ENCODE measurements at regions not wholly inside any gene's neighbourhood (a gene's known extent, or its start where the extent isn't known, plus 50 kb on each side); places are given as distances from the start of the nearest gene placed in this dataset.

DNA sequence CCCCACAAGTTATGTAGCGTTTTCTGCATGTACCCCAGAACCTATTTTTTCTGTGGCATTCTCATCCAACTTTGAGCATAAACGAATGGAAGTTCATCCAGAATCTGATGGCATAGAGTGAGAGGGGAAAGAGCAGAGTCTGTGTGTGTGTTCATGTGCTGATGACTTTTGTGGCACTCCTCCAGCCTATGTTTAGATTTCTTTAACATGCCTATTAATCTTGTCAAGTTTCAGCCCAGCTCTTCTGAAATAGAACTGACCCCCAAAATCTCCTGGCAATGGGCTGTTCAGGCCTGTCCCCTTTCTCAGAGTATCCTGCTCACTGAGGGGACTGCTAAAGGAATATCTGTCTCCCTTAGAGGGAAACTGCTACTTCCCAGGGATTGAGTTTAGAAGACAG lies 56.4 kb upstream of the NEO1 start:
- TF ChIP-seq, protein P1, sequence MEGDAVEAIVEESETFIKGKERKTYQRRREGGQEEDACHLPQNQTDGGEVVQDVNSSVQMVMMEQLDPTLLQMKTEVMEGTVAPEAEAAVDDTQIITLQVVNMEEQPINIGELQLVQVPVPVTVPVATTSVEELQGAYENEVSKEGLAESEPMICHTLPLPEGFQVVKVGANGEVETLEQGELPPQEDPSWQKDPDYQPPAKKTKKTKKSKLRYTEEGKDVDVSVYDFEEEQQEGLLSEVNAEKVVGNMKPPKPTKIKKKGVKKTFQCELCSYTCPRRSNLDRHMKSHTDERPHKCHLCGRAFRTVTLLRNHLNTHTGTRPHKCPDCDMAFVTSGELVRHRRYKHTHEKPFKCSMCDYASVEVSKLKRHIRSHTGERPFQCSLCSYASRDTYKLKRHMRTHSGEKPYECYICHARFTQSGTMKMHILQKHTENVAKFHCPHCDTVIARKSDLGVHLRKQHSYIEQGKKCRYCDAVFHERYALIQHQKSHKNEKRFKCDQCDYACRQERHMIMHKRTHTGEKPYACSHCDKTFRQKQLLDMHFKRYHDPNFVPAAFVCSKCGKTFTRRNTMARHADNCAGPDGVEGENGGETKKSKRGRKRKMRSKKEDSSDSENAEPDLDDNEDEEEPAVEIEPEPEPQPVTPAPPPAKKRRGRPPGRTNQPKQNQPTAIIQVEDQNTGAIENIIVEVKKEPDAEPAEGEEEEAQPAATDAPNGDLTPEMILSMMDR (conservative IDR thresholded peaks at IDR 0.05), result no peak
- Mint-ChIP-seq H3K4me1 (ENCODE audit: unreplicated experiment) (peaks cover 30% of the 10 kb centered on the region), H3K4me3 (no peak overlapping the region), H3K36me3 (no peaks in the 10 kb centered on the region), H3K9me3 (no peaks in the 10 kb centered on the region), H3K27ac (no peak overlapping the region), H3K27me3 (no peaks in the 10 kb centered on the region)
- DNase-seq (ENCODE audit: extremely low spot score, unreplicated experiment), result no peak

DNA sequence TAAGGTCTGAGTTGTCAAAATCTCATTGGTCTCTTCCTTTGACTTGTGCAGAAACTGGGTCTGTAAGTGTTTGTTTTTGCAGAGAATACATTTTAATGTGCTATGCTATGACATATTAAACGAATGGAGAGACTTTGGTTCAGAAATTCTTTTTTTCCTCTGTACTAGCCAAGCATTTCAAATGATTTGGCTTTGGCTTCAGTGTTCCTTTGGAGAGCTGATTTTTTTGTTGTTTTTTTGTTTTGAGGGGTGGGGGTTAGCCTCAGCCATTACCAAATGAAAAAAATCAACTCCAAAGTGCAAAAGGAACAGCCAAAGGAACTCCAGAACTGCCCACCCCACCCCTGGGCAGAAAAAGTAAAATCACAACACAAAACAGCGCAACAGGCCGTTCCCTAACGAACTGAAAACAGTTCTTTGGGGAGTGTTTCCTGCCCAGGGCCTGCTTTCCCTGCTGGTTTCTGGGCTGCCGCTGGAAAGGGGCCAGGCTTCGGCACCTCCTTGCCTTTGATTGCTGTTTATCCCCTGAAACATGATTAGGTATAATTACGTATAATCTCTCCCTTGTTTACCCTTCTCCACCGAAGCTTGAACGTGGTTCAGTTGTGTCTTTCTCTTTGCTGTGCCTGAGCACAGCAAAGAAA lies 57.6 kb upstream of the NEO1 start:
- H3K4me3 Mint-ChIP-seq, result no peak overlapping the region
- H3K9me3 Mint-ChIP-seq, result no peaks in the 10 kb centered on the region
- peaks cover 30% of the 10 kb centered on the region for H3K4me1 Mint-ChIP-seq (ENCODE audit: unreplicated experiment)
- no peaks in the 10 kb centered on the region for H3K36me3 Mint-ChIP-seq
- TF ChIP-seq, protein P1 (conservative IDR thresholded peaks at IDR 0.05), result no peak
- DNase-seq (ENCODE audit: extremely low spot score, unreplicated experiment), result no peak
- no peak overlapping the region for H3K27ac Mint-ChIP-seq
- H3K27me3 Mint-ChIP-seq, result no peaks in the 10 kb centered on the region

DNA sequence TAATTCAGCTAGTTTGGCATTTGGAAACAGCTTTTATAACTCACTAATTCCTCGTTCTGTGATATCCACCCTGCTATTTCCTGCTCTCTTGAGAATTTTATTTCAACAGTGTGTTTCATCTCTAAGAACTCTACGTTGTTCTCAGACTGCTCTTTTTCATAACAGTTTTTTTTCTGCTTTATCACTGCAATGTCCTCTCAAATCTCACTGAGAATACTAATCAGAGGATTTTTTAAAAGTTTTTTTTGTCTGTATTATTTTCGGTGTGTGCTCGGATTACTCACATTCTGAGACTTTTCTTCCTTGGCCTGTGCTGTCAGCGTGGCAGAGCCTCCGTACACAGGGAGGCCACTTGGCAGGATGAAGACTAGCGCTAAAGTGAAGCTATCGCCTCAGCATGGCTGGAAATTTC lies 59.4 kb upstream of the NEO1 start:
- no peaks in the 10 kb centered on the region for H3K27me3 Mint-ChIP-seq
- H3K36me3 Mint-ChIP-seq, result no peaks in the 10 kb centered on the region
- H3K4me1 Mint-ChIP-seq (ENCODE audit: unreplicated experiment), result peaks cover 30% of the 10 kb centered on the region
- no peak for DNase-seq (ENCODE audit: extremely low spot score, unreplicated experiment)
- no peak overlapping the region for H3K27ac Mint-ChIP-seq
- TF ChIP-seq, protein P1 (conservative IDR thresholded peaks at IDR 0.05), result no peak
- H3K4me3 Mint-ChIP-seq, result no peak overlapping the region
- no peaks in the 10 kb centered on the region for H3K9me3 Mint-ChIP-seq

DNA sequence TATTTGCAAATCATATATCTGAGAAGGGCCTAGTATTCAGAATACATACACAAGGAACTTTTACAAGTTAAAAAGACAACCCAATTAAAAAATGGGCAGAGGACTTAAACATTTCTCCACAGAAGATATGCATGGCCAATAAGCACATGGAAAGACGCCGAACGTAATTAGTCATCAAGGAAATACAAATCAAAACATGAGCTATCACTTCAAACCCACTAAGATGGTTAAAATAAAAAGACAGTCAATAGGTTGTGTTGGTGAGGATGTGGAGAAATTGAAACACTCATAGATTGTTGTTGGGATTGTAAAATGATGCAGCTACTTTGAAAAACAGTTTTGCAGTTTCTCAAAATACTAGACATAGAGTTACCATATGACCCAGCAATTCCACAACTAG lies 61.2 kb upstream of the NEO1 start:
- no peak for DNase-seq (ENCODE audit: extremely low spot score, unreplicated experiment)
- Mint-ChIP-seq H3K4me3 (no peak overlapping the region), H3K36me3 (no peaks in the 10 kb centered on the region), H3K9me3 (no peaks in the 10 kb centered on the region), H3K27me3 (peaks cover 4% of the 10 kb centered on the region), H3K4me1 (ENCODE audit: unreplicated experiment) (peaks cover 27% of the 10 kb centered on the region), H3K27ac (no peak overlapping the region)
- TF ChIP-seq, protein P1 (conservative IDR thresholded peaks at IDR 0.05), result no peak

DNA sequence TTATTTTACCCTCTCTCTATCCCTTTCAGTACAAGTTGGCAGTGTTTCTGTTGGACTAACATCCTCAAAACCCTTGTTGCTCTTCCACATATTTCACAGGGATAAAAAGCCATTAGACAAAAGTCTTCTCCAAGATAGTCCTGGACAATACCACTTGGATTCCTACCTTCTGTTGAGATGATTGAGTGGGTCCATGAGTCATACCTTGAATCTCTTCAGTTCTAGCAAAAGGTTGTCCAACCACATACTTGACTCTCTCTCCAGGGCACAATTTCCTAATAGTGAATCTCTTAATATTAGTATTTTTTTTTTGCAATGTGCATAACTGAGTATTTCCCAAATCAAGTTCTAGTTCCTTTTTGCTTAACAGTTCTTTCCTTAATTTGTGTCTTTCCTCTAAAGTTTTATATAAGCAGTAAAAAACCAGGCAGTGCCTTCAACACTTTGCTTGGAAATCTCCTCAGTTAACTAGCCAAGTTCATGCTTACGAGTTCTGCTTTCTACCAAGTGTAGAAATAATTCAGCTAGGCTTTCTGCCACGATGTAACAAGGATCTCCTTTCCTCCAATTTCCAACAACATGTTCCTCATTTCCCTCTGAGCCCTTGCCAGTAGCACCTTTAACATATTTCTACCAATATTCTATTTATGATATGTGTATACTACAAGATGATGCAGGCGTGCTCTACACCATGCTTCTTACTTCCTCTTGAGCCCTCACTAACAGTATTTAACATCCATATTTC lies 68.3 kb upstream of the NEO1 start:
- peaks cover 5% of the 10 kb centered on the region for H3K9me3 Mint-ChIP-seq
- peaks cover 4% of the 10 kb centered on the region for H3K27me3 Mint-ChIP-seq
- DNase-seq (ENCODE audit: extremely low spot score, unreplicated experiment), result no peak
- H3K4me1 Mint-ChIP-seq (ENCODE audit: unreplicated experiment), result no peaks in the 10 kb centered on the region
- no peak overlapping the region for H3K27ac Mint-ChIP-seq
- no peak overlapping the region for H3K4me3 Mint-ChIP-seq
- TF ChIP-seq, protein P1 (conservative IDR thresholded peaks at IDR 0.05), result no peak
- H3K36me3 Mint-ChIP-seq, result no peaks in the 10 kb centered on the region
